ENCODE measurements at regions not wholly inside any gene's neighbourhood (a gene's known extent, or its start where the extent isn't known, plus 50 kb on each side); places are given as distances from the start of the nearest gene placed in this dataset.
"Not testable (repeated sequence)": the region's sequence is repeated elsewhere in the genome, so short reads cannot be mapped to it uniquely, and the experiment has no call there.

DNA sequence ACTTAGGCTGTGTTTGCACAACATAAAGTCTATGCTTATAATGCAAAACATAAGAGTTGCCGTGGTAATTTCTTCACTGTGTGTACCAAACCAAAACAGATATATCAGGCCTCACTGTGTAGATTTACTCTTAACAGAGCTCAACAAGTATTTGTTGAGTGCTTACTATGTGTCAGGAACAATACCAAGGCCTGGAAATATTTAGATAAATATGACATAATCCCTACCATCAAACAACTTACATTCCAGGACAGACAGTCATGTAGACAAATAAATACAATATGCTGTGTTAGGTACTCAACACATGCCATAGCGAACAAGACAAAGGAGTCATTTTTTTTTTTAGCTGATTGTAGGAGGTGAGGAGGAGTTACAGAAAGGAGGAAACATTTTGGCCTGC is 554.0 kb downstream of the NSUN3 start:
- TF ChIP-seq FOXP2 (optimal IDR thresholded peaks at IDR 0.05; ENCODE audit: control extremely low read depth, extremely low read length, insufficient read depth), result no peak
- no peak for TF ChIP-seq EZH2 (IDR thresholded peaks at IDR 0.05)
- TF ChIP-seq POLR2AphosphoS5 (IDR thresholded peaks at IDR 0.05; ENCODE audit: borderline replicate concordance, low read depth, low read length), result no peak
- Histone ChIP-seq H3K9ac (ENCODE audit: insufficient read length) (no peak overlapping the region), H3K9me3 (ENCODE audit: low read depth, low read length) (no peaks in the 10 kb centered on the region), H3K36me3 (ENCODE audit: insufficient read depth, low read length) (no peaks in the 10 kb centered on the region), H3K4me3 (no peak overlapping the region), H3K27ac (no peak overlapping the region)
- DNase-seq (ENCODE audit: low read depth, low spot score), result no peak

DNA sequence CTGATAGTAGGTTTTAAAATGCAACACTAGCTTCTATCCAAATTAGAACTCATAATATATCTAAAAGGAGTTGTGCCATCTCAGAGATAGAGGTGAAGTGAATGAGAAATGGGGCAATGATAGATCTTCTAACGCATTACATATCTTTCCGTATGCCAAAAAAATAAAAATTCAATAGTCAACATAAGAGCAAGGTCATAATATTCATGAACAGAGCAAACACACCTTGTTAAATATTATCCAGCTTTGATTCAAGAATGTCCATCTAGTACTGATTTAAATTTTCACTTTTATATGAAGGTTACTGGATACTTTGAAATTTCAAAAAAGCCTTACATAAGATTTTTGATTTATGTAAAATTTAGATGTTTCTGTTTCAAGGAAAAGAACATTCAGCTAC is 554.5 kb downstream of the NSUN3 start:
- no peak for TF ChIP-seq FOXP2 (optimal IDR thresholded peaks at IDR 0.05; ENCODE audit: control extremely low read depth, extremely low read length, insufficient read depth)
- TF ChIP-seq POLR2AphosphoS5 (IDR thresholded peaks at IDR 0.05; ENCODE audit: borderline replicate concordance, low read depth, low read length), result no peak
- no peak for TF ChIP-seq EZH2 (IDR thresholded peaks at IDR 0.05)
- Histone ChIP-seq H3K36me3 (ENCODE audit: insufficient read depth, low read length) (no peaks in the 10 kb centered on the region), H3K9me3 (ENCODE audit: low read depth, low read length) (no peaks in the 10 kb centered on the region), H3K9ac (ENCODE audit: insufficient read length) (no peak overlapping the region), H3K27ac (no peak overlapping the region), H3K4me3 (no peak overlapping the region)
- no peak for DNase-seq (ENCODE audit: low read depth, low spot score)

DNA sequence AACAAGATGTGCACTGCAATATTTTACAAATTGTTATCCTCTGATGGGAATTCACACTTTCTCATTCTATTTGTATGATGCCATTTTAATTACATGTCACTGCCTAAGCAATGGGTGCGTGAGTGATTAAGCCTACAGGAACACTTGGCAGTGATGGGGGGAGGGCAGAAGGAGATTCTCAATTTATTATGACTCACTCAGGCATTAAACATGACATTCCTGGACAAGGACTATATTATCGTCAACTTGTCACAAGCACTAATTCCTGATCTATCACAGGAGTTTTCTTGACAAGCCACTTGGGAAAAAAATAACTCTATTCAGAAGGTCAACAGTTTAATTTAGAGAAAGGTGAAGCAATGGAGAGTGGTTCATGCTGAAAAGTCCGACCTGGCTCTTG is 556.8 kb downstream of the NSUN3 start:
- no peak for TF ChIP-seq FOXP2 (optimal IDR thresholded peaks at IDR 0.05; ENCODE audit: control extremely low read depth, extremely low read length, insufficient read depth)
- no peak for TF ChIP-seq POLR2AphosphoS5 (IDR thresholded peaks at IDR 0.05; ENCODE audit: borderline replicate concordance, low read depth, low read length)
- no peak for TF ChIP-seq EZH2 (IDR thresholded peaks at IDR 0.05)
- Histone ChIP-seq H3K36me3 (ENCODE audit: insufficient read depth, low read length) (no peaks in the 10 kb centered on the region), H3K9ac (ENCODE audit: insufficient read length) (no peak overlapping the region), H3K4me3 (no peak overlapping the region), H3K9me3 (ENCODE audit: low read depth, low read length) (no peaks in the 10 kb centered on the region), H3K27ac (no peak overlapping the region)
- no peak for DNase-seq (ENCODE audit: low read depth, low spot score)

DNA sequence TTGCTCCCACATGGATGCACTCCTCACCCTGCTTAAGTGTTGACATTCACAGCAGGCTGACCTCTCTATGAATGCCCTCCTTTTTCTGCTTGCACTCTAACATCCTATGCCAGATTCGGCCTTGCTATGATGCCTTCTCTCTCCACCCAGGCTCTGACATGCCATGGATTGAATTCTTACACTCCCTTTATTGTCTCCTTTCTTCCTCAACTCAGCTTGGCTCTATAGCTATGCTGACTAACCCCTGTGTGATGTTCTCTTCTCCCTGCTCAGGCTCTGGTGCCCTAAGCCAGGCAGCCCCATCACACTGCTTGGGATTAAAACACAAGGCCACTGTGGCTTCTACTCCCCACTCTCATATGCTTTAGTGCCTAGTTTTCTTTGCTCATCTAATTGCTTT is 563.7 kb downstream of the NSUN3 start:
- H3K9ac ChIP-seq (ENCODE audit: insufficient read length), result no peak overlapping the region
- H3K36me3 ChIP-seq (ENCODE audit: insufficient read depth, low read length), result no peaks in the 10 kb centered on the region
- no peak for DNase-seq (ENCODE audit: low read depth, low spot score)
- no peak overlapping the region for H3K4me3 ChIP-seq
- H3K27ac ChIP-seq, result no peak overlapping the region
- no peaks in the 10 kb centered on the region for H3K9me3 ChIP-seq (ENCODE audit: low read depth, low read length)
- TF ChIP-seq EZH2 (IDR thresholded peaks at IDR 0.05) (no peak), POLR2AphosphoS5 (IDR thresholded peaks at IDR 0.05; ENCODE audit: borderline replicate concordance, low read depth, low read length) (no peak)

DNA sequence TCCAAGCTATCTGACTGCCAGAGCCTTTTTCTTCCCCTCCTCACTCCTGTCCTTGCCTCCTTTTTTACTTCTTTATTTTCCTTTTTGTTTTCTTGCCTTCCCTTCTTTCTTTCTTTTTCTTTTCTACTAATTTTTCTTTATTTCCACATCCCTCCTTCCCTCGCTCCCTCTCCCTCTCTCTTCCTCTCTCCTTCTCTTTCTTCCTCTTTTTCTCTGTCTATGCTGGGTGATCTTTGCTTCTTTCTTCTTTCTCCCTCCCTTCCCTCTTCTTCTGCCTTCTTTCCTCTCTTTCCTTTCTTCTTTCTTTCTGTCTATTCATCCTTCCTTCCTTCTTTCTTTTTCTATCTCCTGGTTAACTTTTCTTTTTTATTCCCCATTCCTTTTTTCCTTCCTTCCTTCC is 564.8 kb downstream of the NSUN3 start:
- TF ChIP-seq FOXP2 (optimal IDR thresholded peaks at IDR 0.05; ENCODE audit: control extremely low read depth, extremely low read length, insufficient read depth), result no peak
- no peak for DNase-seq (ENCODE audit: low read depth, low spot score)
- Histone ChIP-seq H3K4me3 (no peak overlapping the region), H3K9ac (ENCODE audit: insufficient read length) (no peak overlapping the region), H3K27ac (no peak overlapping the region), H3K36me3 (ENCODE audit: insufficient read depth, low read length) (no peaks in the 10 kb centered on the region), H3K9me3 (ENCODE audit: low read depth, low read length) (no peaks in the 10 kb centered on the region)

DNA sequence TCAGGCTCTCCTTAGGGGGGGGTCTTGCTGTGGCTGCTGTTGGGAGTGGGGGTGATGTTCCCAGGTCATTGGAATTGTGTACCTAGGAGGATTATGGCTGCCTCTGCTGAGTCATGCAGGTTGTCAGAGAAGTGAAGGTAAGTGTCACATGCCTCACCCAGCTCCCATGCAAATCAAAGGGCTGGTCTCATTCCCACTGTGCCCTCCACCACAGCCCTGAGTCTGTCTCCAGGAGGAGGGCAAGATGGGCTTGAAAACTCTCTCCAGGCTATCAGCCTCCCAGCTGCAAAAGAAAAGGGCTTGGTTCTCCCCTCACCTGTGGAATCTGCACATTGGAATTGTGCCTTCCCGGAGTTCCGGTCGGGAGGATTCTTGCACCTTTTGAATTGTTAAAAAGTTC is 580.5 kb downstream of the NSUN3 start:
- TF ChIP-seq EZH2 (IDR thresholded peaks at IDR 0.05) (no peak), FOXP2 (optimal IDR thresholded peaks at IDR 0.05; ENCODE audit: control extremely low read depth, extremely low read length, insufficient read depth) (no peak), POLR2AphosphoS5 (IDR thresholded peaks at IDR 0.05; ENCODE audit: borderline replicate concordance, low read depth, low read length) (no peak)
- H3K4me3 ChIP-seq, result no peak overlapping the region
- H3K9ac ChIP-seq (ENCODE audit: insufficient read length), result no peak overlapping the region
- DNase-seq (ENCODE audit: low read depth, low spot score), result no peak
- H3K9me3 ChIP-seq (ENCODE audit: low read depth, low read length), result no peaks in the 10 kb centered on the region
- no peak overlapping the region for H3K27ac ChIP-seq
- no peaks in the 10 kb centered on the region for H3K36me3 ChIP-seq (ENCODE audit: insufficient read depth, low read length)

DNA sequence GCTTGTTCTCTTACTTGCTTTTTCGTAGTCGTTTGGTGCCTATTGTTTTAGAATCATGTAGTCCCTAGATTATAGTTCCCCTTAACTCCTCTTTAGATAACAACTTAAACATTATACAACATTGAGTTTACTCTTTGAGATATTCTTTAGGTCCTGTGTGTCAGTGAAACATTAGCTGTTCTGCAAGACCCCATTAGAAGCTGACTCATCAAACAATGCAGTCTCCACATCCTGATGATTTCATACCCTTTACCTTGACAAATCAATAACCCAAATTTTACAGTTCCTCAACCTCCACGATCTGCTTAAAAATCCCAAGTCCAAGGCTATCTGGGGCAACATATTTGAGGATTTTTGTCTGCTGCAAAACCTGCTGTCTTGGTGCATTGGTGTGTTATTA is 582.9 kb downstream of the NSUN3 start:
- Histone ChIP-seq H3K27ac (no peak overlapping the region), H3K9ac (ENCODE audit: insufficient read length) (no peak overlapping the region), H3K9me3 (ENCODE audit: low read depth, low read length) (no peaks in the 10 kb centered on the region), H3K4me3 (no peak overlapping the region), H3K36me3 (ENCODE audit: insufficient read depth, low read length) (no peaks in the 10 kb centered on the region)
- no peak for DNase-seq (ENCODE audit: low read depth, low spot score)
- TF ChIP-seq FOXP2 (optimal IDR thresholded peaks at IDR 0.05; ENCODE audit: control extremely low read depth, extremely low read length, insufficient read depth), result no peak
- no peak for TF ChIP-seq EZH2 (IDR thresholded peaks at IDR 0.05)
- no peak for TF ChIP-seq POLR2AphosphoS5 (IDR thresholded peaks at IDR 0.05; ENCODE audit: borderline replicate concordance, low read depth, low read length)

DNA sequence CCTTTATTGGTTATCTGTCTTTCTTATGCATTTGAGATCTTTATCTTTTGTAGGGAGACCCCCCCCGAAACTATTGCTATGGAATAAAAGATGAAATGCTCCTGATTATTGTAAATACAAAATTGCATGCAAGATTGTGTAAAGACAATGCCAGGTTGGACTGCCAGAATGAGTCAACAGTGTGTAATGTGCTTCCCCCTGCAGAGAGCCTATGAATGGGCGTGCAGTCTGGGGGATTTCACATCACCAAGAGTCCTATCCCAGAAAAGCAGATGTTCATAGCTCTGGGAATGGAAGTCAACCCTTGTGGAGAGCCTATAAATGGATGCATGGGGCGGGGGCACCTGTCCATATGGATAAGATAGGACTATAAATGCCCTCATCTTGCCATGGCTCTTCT is 584.3 kb downstream of the NSUN3 start:
- H3K4me3 ChIP-seq, result no peak overlapping the region
- no peak overlapping the region for H3K27ac ChIP-seq
- H3K36me3 ChIP-seq (ENCODE audit: insufficient read depth, low read length), result no peaks in the 10 kb centered on the region
- H3K9me3 ChIP-seq (ENCODE audit: low read depth, low read length), result no peaks in the 10 kb centered on the region
- TF ChIP-seq EZH2 (IDR thresholded peaks at IDR 0.05) (no peak), POLR2AphosphoS5 (IDR thresholded peaks at IDR 0.05; ENCODE audit: borderline replicate concordance, low read depth, low read length) (no peak), FOXP2 (optimal IDR thresholded peaks at IDR 0.05; ENCODE audit: control extremely low read depth, extremely low read length, insufficient read depth) (no peak)
- no peak for DNase-seq (ENCODE audit: low read depth, low spot score)
- H3K9ac ChIP-seq (ENCODE audit: insufficient read length), result no peak overlapping the region

DNA sequence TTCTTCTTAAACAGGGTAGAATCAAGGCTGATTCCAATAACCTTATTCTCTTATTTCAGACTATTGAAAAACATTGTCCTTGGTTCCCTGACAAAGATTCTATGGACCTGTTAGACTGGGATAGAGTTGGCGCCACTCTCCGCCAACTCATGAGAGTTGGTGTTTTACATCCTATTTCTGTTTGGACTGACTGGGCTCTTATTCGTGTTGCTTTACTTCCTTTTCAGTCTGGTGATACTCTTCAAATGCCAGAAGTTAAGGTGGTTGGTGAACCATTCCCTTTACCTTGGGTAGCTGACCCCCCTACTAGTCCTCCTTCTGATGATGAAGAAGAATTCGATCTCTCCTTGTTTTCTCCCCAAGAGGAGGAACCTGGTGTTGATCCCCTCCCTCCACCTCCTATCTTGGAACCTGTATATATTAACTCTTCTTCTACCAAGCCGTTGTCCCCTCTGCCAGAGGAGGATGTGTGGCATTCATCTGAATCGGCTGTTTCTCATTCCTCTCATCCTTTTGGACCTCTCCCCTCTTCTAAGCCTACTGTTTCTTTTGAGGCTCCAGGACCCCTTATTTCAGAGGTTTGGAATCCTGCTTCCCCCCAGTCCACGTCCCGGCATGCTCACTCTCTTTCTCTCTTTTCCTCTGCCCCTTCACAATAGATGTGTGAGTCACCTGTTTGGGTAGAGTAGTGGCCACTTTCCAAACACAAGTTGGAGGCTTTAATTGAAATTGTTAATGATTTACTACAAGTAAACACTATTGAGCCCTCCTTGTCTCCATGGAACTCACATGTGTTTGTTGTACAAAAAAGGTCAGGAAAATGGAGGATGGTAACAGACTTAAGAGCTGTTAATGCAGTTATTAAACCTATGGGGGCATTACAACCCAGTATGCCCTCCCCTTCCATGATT is 585.7 kb downstream of the NSUN3 start:
- not testable (repeated sequence) for H3K27ac ChIP-seq; H3K4me3 ChIP-seq; H3K9ac ChIP-seq (ENCODE audit: insufficient read length)

More for the DNA sequence above, 585.7 kb downstream of the NSUN3 start:
- not testable (repeated sequence) for H3K36me3 ChIP-seq (ENCODE audit: insufficient read depth, low read length); DNase-seq (ENCODE audit: low read depth, low spot score); H3K9me3 ChIP-seq (ENCODE audit: low read depth, low read length)

All from SK-N-MC (cell line).